ENCODE measurements at regions not wholly inside any gene's neighbourhood (a gene's known extent, or its start where the extent isn't known, plus 50 kb on each side); places are given as distances from the start of the nearest gene placed in this dataset.

- TF ChIP-seq CTCF (conservative IDR thresholded peaks at IDR 0.05 in 1 of 2, IDR thresholded peaks at IDR 0.05 in 1 of 2; ENCODE audit: extremely low read depth in 1 of 2, insufficient read depth in 1 of 2, low read depth in 1 of 2, low read length in 2 of 2) (no peak), EZH2 (IDR thresholded peaks at IDR 0.05; ENCODE audit: borderline replicate concordance, low read length) (no peak)
Measured at GRCh38 chr2:136214307-136215200, 96.6 kb upstream of the CXCR4 start.

All from mammary epithelial cell (primary cell).